Hepatocyte (in vitro differentiated cells): ENCODE measurements at regions not wholly inside any gene's neighbourhood (a gene's known extent, or its start where the extent isn't known, plus 50 kb on each side); places are given as distances from the start of the nearest gene placed in this dataset.

Source experiments
- EZH2phosphoT487 ChIP-seq: fragments of 200-600 bp; sonication (generic); IDR thresholded peaks from one replicate; pipeline ENCODE4 v1.6.1; 2018; ENCODE audit warnings: antibody characterized with exemption, mild to moderate bottlenecking, low read depth, moderate library complexity; ENCODE audit not compliant: unreplicated experiment, severe bottlenecking
- TF ChIP-seq, protein P1 (sequence below): fragments of 200-600 bp; sonication (generic); IDR thresholded peaks from 2 replicates; pipeline ENCODE4 v1.5.1; 2016; ENCODE audit warnings: antibody characterized with exemption, mild to moderate bottlenecking; ENCODE audit not compliant: poor library complexity

DNA sequence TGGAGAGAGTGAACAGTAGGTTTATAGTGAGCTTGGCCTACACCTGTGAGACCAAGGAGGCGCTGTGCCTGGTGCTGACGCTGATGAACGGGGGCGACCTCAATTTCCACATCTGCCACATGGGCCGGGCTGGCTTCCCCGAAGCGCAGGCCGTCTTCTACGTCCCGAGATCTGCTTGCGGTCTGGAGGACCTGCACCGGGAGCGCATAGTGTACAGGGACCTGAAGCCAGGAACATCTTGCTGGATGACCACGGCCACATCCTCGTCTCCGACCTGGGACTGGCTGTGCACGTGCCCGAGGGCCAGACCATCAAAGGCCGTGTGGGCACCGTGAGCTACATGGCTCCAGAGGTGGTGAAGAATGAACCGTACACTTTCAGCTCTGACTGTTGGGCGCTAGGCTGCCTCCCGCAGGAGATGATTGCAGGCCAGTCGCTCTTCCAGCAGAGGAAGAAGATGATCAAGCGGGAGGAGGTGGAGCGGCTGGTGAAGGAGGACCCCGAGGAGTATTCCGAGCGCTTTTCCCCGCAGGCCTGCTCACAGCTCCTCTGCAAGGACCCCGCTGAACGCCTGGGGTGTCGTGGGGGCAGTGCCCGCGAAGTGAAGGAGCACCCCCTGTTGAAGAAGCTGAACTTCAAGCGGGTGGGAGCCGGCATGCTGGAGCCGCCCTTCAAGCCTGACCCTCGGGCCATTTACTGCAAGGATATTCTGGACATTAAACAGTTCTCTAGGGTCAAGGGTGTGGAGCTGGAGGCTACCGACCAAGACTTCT is 139.0 kb downstream of the ZDHHC20 start:
- TF ChIP-seq, protein P1, sequence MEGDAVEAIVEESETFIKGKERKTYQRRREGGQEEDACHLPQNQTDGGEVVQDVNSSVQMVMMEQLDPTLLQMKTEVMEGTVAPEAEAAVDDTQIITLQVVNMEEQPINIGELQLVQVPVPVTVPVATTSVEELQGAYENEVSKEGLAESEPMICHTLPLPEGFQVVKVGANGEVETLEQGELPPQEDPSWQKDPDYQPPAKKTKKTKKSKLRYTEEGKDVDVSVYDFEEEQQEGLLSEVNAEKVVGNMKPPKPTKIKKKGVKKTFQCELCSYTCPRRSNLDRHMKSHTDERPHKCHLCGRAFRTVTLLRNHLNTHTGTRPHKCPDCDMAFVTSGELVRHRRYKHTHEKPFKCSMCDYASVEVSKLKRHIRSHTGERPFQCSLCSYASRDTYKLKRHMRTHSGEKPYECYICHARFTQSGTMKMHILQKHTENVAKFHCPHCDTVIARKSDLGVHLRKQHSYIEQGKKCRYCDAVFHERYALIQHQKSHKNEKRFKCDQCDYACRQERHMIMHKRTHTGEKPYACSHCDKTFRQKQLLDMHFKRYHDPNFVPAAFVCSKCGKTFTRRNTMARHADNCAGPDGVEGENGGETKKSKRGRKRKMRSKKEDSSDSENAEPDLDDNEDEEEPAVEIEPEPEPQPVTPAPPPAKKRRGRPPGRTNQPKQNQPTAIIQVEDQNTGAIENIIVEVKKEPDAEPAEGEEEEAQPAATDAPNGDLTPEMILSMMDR: no peak
- TF ChIP-seq EZH2phosphoT487: no peak
